ENCODE measurements at regions not wholly inside any gene's neighbourhood (a gene's known extent, or its start where the extent isn't known, plus 50 kb on each side); places are given as distances from the start of the nearest gene placed in this dataset.

GRCh38 chr2:9681427-9681817 is 50.6 kb upstream of the YWHAQ start:
- DNase-seq (ENCODE audit: low read depth, low spot score): no peak

GRCh38 chr2:9685637-9686036 is 54.8 kb upstream of the YWHAQ start:
- no peak for DNase-seq (ENCODE audit: low read depth, low spot score)

- no peak for DNase-seq (ENCODE audit: low read depth, low spot score)
Measured at GRCh38 chr2:9686061-9686460, 55.3 kb upstream of the YWHAQ start.

GRCh38 chr2:9690252-9690651 is 59.5 kb upstream of the YWHAQ start:
- DNase-seq (ENCODE audit: low read depth, low spot score): no peak

- DNase-seq (ENCODE audit: low read depth, low spot score): no peak
Measured at GRCh38 chr2:9690716-9691498, 60.1 kb upstream of the YWHAQ start.

- no peak for DNase-seq (ENCODE audit: low read depth, low spot score)
Measured at GRCh38 chr2:9692456-9693195, 61.8 kb upstream of the YWHAQ start.

GRCh38 chr2:9693196-9693491 is 62.3 kb upstream of the YWHAQ start:
- no peak for DNase-seq (ENCODE audit: low read depth, low spot score)

GRCh38 chr2:9693646-9694045 is 62.8 kb upstream of the YWHAQ start:
- no peak for DNase-seq (ENCODE audit: low read depth, low spot score)

GRCh38 chr2:9694661-9695234 is 64.0 kb upstream of the YWHAQ start:
- DNase-seq (ENCODE audit: low read depth, low spot score): no peak

- DNase-seq (ENCODE audit: low read depth, low spot score): no peak
Measured at GRCh38 chr2:9695941-9696340, 65.1 kb upstream of the YWHAQ start.

GRCh38 chr2:9696731-9697130 is 65.9 kb upstream of the YWHAQ start:
- DNase-seq (ENCODE audit: low read depth, low spot score): no peak

GRCh38 chr2:9697909-9698308 is 67.1 kb upstream of the YWHAQ start:
- no peak for DNase-seq (ENCODE audit: low read depth, low spot score)

- no peak for DNase-seq (ENCODE audit: low read depth, low spot score)
Measured at GRCh38 chr2:9699139-9700108, 68.6 kb upstream of the YWHAQ start.

GRCh38 chr2:9700109-9700495 is 69.3 kb upstream of the YWHAQ start:
- DNase-seq (ENCODE audit: low read depth, low spot score): no peak

GRCh38 chr2:9702604-9703084 is 71.8 kb upstream of the YWHAQ start:
- no peak for DNase-seq (ENCODE audit: low read depth, low spot score)

- peak; percentile 60 for DNase-seq (ENCODE audit: low read depth, low spot score)
Measured at GRCh38 chr2:9703085-9703678, 72.4 kb upstream of the YWHAQ start.

GRCh38 chr2:9703701-9704221 is 73.0 kb upstream of the YWHAQ start:
- no peak for DNase-seq (ENCODE audit: low read depth, low spot score)

GRCh38 chr2:9704600-9704999 is 73.8 kb upstream of the YWHAQ start:
- no peak for DNase-seq (ENCODE audit: low read depth, low spot score)

- no peak for DNase-seq (ENCODE audit: low read depth, low spot score)
Measured at GRCh38 chr2:9705196-9705595, 74.4 kb upstream of the YWHAQ start.

GRCh38 chr2:9707008-9707407 is 76.2 kb upstream of the YWHAQ start:
- DNase-seq (ENCODE audit: low read depth, low spot score): no peak

GRCh38 chr2:9707611-9708160 is 76.9 kb upstream of the YWHAQ start:
- DNase-seq (ENCODE audit: low read depth, low spot score): no peak

Data from activated CD4-positive, CD25-positive, alpha-beta regulatory T cell treated with anti-CD3 and anti-CD28 coated beads, Interleukin-2, amount 50 U/mL, for 16 hours (primary cell).